ENCODE measurements at regions not wholly inside any gene's neighbourhood (a gene's known extent, or its start where the extent isn't known, plus 50 kb on each side); places are given as distances from the start of the nearest gene placed in this dataset.
"Not testable (repeated sequence)": the region's sequence is repeated elsewhere in the genome, so short reads cannot be mapped to it uniquely, and the experiment has no call there.

GRCh38 chr1:172717722-172718465 lies 59.0 kb downstream of the FASLG start:
- DNase-seq (ENCODE audit: low read depth, low spot score) = no peak

- DNase-seq (ENCODE audit: low read depth, low spot score) = no peak
Observed at GRCh38 chr1:172719066-172719627, 60.2 kb downstream of the FASLG start.

- no peak for DNase-seq (ENCODE audit: low read depth, low spot score)
Observed at GRCh38 chr1:172719694-172720138, 60.8 kb downstream of the FASLG start.

GRCh38 chr1:172720339-172720738 lies 61.4 kb downstream of the FASLG start:
- DNase-seq (ENCODE audit: low read depth, low spot score) = no peak

- DNase-seq (ENCODE audit: low read depth, low spot score) = no peak
Observed at GRCh38 chr1:172723251-172723650, 64.3 kb downstream of the FASLG start.

- DNase-seq (ENCODE audit: low read depth, low spot score) = no peak
Observed at GRCh38 chr1:172724232-172724631, 65.3 kb downstream of the FASLG start.

GRCh38 chr1:172724765-172725613 lies 66.1 kb downstream of the FASLG start:
- no peak for DNase-seq (ENCODE audit: low read depth, low spot score)

GRCh38 chr1:172726740-172727139 lies 67.8 kb downstream of the FASLG start:
- DNase-seq (ENCODE audit: low read depth, low spot score) = no peak

GRCh38 chr1:172727275-172727857 lies 68.5 kb downstream of the FASLG start:
- DNase-seq (ENCODE audit: low read depth, low spot score) = no peak

GRCh38 chr1:172727956-172728603 lies 69.2 kb downstream of the FASLG start:
- no peak for DNase-seq (ENCODE audit: low read depth, low spot score)

GRCh38 chr1:172728705-172729104 lies 69.8 kb downstream of the FASLG start:
- DNase-seq (ENCODE audit: low read depth, low spot score) = not testable (repeated sequence)

- no peak for DNase-seq (ENCODE audit: low read depth, low spot score)
Observed at GRCh38 chr1:172732427-172732826, 73.5 kb downstream of the FASLG start.

GRCh38 chr1:172733815-172734214 lies 74.9 kb downstream of the FASLG start:
- no peak for DNase-seq (ENCODE audit: low read depth, low spot score)

- no peak for DNase-seq (ENCODE audit: low read depth, low spot score)
Observed at GRCh38 chr1:172738389-172738788, 79.5 kb downstream of the FASLG start.

- DNase-seq (ENCODE audit: low read depth, low spot score) = no peak
Observed at GRCh38 chr1:172742599-172743500, 83.9 kb downstream of the FASLG start.

- peak; percentile 45 for DNase-seq (ENCODE audit: low read depth, low spot score)
Observed at GRCh38 chr1:172745014-172745413, 86.1 kb downstream of the FASLG start.

GRCh38 chr1:172746091-172746949 lies 87.4 kb downstream of the FASLG start:
- DNase-seq (ENCODE audit: low read depth, low spot score) = peak; percentile 91

- DNase-seq (ENCODE audit: low read depth, low spot score) = no peak
Observed at GRCh38 chr1:172748201-172748600, 89.3 kb downstream of the FASLG start.

GRCh38 chr1:172751683-172752082 lies 92.8 kb downstream of the FASLG start:
- no peak for DNase-seq (ENCODE audit: low read depth, low spot score)

- no peak for DNase-seq (ENCODE audit: low read depth, low spot score)
Observed at GRCh38 chr1:172753964-172754363, 95.1 kb downstream of the FASLG start.
